Keratinocyte (primary cell): ENCODE measurements at regions not wholly inside any gene's neighbourhood (a gene's known extent, or its start where the extent isn't known, plus 50 kb on each side); places are given as distances from the start of the nearest gene placed in this dataset.

Experiments used
- DNase-seq: peaks from one replicate; pipeline ENCODE4 v3.0.0-alpha.2; 2011; ENCODE audit warnings: low read depth, missing footprints, low spot score
- FAIRE-seq: peaks from 2 replicates; lab custom pipeline; 2011; peaks lifted over from hg19 to GRCh38; lab: Jason Lieb, UNC
- H2AFZ ChIP-seq: 2 replicates; pipeline ENCODE4 v1.6.0; 2012; ENCODE audit warnings: low read length, control low read depth, inconsistent platforms; ENCODE audit not compliant: control insufficient read depth
- H3K27ac ChIP-seq: 2 replicates; pipeline ENCODE4 v1.5.1; 2011; ENCODE audit warnings: low read length; ENCODE audit not compliant: control insufficient read depth, insufficient read depth
- H3K27me3 ChIP-seq: 3 replicates; pipeline ENCODE4 v1.6.0; 2011; ENCODE audit warnings: low read length; ENCODE audit not compliant: control insufficient read depth, insufficient read depth; ENCODE audit errors: extremely low read depth
- H3K36me3 ChIP-seq, 2 experiments: 2 replicates in 1 of 2; 3 replicates in 1 of 2; pipeline ENCODE4 v1.5.1; 2011; ENCODE audit warnings: low read length in 2 of 2, mild to moderate bottlenecking in 1 of 2; ENCODE audit not compliant: control insufficient read depth in 2 of 2, insufficient read depth in 2 of 2; ENCODE audit errors: extremely low read depth in 1 of 2
- H3K4me1 ChIP-seq: 3 replicates; pipeline ENCODE4 v1.5.1; 2011; ENCODE audit warnings: low read length; ENCODE audit not compliant: control insufficient read depth, insufficient read depth; ENCODE audit errors: extremely low read depth
- H3K4me2 ChIP-seq: 3 replicates; pipeline ENCODE4 v1.6.0; 2011; ENCODE audit warnings: low read depth, low read length; ENCODE audit not compliant: control insufficient read depth, insufficient read depth; ENCODE audit errors: extremely low read depth
- H3K4me3 ChIP-seq, 3 experiments: fragments of 200-600 bp in 1 of 3; sonication (generic) in 1 of 3; 2 replicates in 2 of 3; 3 replicates in 1 of 3; pipeline ENCODE4 v1.5.1; 2011 to 2016; ENCODE audit warnings: low read length in 3 of 3, mild to moderate bottlenecking in 3 of 3, control low read depth in 2 of 3, inconsistent platforms in 1 of 3, low read depth in 1 of 3, mixed read lengths in 1 of 3, mixed run types in 1 of 3, moderate library complexity in 1 of 3; ENCODE audit not compliant: control insufficient read depth in 2 of 3, insufficient read depth in 2 of 3; ENCODE audit errors: extremely low read depth in 1 of 3
- H3K79me2 ChIP-seq: 2 replicates; pipeline ENCODE4 v1.6.0; 2012; ENCODE audit warnings: low read length; ENCODE audit not compliant: control insufficient read depth, insufficient read depth
- H3K9ac ChIP-seq: 3 replicates; pipeline ENCODE4 v1.6.0; 2011; ENCODE audit warnings: low read length; ENCODE audit not compliant: control insufficient read depth, insufficient read depth; ENCODE audit errors: extremely low read depth
- H3K9me1 ChIP-seq: 3 replicates; pipeline ENCODE4 v1.6.0; 2011; ENCODE audit warnings: low read length; ENCODE audit not compliant: control insufficient read depth, insufficient read depth; ENCODE audit errors: extremely low read depth
- H3K9me3 ChIP-seq: 2 replicates; pipeline ENCODE4 v1.5.1; 2012; ENCODE audit warnings: low read depth, low read length; ENCODE audit not compliant: control insufficient read depth
- H4K20me1 ChIP-seq: 3 replicates; pipeline ENCODE4 v1.6.0; 2011; ENCODE audit warnings: low read length; ENCODE audit not compliant: control insufficient read depth, insufficient read depth; ENCODE audit errors: extremely low read depth
- EZH2 ChIP-seq: IDR thresholded peaks from one replicate; pipeline ENCODE4 v1.6.1; 2012; ENCODE audit warnings: inconsistent platforms, mild to moderate bottlenecking, low read length, moderate library complexity
- dilution Hi-C: fragments of 300-500 bp; cut with MboI; formaldehyde crosslinking; loops from one replicate; pipeline ENCODE4 v1.7.0; 2020; ENCODE audit warnings: low sequenced_read_pairs; ENCODE audit not compliant: extremely low pct_ligation_motif_present
- TF ChIP-seq, protein P1 (sequence below), 3 experiments: IDR thresholded peaks in 1 of 3; conservative IDR thresholded peaks in 1 of 3; optimal IDR thresholded peaks in 1 of 3; 2 replicates in 2 of 3; 3 replicates in 1 of 3; pipeline versions ENCODE3 to v1.5.1; 2011; ENCODE audit warnings: low read length in 3 of 3, mild to moderate bottlenecking in 3 of 3, moderate library complexity in 2 of 3, control low read depth in 1 of 3, inconsistent platforms in 1 of 3; ENCODE audit not compliant: insufficient read depth in 2 of 3; ENCODE audit errors: extremely low read depth in 1 of 3

- Histone ChIP-seq H3K36me3 (no peaks in the 10 kb centered on the region), H3K4me2 (no peak overlapping the region), H3K9ac (no peak overlapping the region), H3K27me3 (peaks cover 1% of the 10 kb centered on the region), H3K79me2 (no peaks in the 10 kb centered on the region), H2AFZ (no peak overlapping the region), H3K9me3 (no peaks in the 10 kb centered on the region), H3K9me1 (no peaks in the 10 kb centered on the region), H4K20me1 (no peaks in the 10 kb centered on the region), H3K4me3 (no peak overlapping the region), H3K27ac (no peak overlapping the region), H3K4me1 (no peaks in the 10 kb centered on the region)
- dilution Hi-C loops, result no loop called here
- no peak for FAIRE-seq
- DNase-seq, result no peak
- TF ChIP-seq EZH2, result no peak
- TF ChIP-seq, protein P1, sequence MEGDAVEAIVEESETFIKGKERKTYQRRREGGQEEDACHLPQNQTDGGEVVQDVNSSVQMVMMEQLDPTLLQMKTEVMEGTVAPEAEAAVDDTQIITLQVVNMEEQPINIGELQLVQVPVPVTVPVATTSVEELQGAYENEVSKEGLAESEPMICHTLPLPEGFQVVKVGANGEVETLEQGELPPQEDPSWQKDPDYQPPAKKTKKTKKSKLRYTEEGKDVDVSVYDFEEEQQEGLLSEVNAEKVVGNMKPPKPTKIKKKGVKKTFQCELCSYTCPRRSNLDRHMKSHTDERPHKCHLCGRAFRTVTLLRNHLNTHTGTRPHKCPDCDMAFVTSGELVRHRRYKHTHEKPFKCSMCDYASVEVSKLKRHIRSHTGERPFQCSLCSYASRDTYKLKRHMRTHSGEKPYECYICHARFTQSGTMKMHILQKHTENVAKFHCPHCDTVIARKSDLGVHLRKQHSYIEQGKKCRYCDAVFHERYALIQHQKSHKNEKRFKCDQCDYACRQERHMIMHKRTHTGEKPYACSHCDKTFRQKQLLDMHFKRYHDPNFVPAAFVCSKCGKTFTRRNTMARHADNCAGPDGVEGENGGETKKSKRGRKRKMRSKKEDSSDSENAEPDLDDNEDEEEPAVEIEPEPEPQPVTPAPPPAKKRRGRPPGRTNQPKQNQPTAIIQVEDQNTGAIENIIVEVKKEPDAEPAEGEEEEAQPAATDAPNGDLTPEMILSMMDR (optimal IDR thresholded peaks at IDR 0.05 in 1 of 3, IDR thresholded peaks at IDR 0.05 in 1 of 3, conservative IDR thresholded peaks at IDR 0.05 in 1 of 3; ENCODE audit: extremely low read depth in 1 of 3, insufficient read depth in 2 of 3, low read length in 3 of 3), result no peak
Measured at GRCh38 chr6:71034563-71035345, 77.9 kb upstream of the B3GAT2 start.

DNA sequence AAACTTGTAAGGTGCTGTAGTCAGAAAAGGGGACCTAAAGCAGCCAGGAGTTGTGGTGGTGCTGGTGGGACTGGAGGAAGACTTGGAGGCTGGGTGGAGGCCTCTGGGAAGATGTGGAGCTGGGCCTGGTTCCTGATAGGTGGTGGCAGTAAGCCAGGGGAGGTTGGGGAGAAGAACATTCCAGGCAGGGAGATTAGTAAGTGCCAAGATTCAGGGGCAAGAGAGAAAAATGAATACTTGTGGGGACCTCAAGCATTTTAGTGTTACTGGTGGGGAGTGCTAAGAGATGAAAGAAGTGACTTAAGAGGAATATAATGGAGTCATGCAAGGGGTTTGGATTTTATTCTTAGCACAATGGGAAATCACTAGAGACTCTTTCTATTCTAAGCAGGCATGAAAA lies 79.0 kb upstream of the B3GAT2 start:
- Histone ChIP-seq H3K4me2 (no peak overlapping the region), H3K36me3 (no peaks in the 10 kb centered on the region), H2AFZ (no peak overlapping the region), H3K4me1 (no peaks in the 10 kb centered on the region), H4K20me1 (no peaks in the 10 kb centered on the region), H3K9me1 (no peaks in the 10 kb centered on the region), H3K27ac (no peak overlapping the region), H3K27me3 (peaks cover 4% of the 10 kb centered on the region), H3K4me3 (no peak overlapping the region), H3K9ac (no peak overlapping the region), H3K9me3 (no peaks in the 10 kb centered on the region), H3K79me2 (no peaks in the 10 kb centered on the region)
- DNase-seq (no peak), FAIRE-seq (no peak)
- TF ChIP-seq, protein P1 (optimal IDR thresholded peaks at IDR 0.05 in 1 of 3, IDR thresholded peaks at IDR 0.05 in 1 of 3, conservative IDR thresholded peaks at IDR 0.05 in 1 of 3; ENCODE audit: extremely low read depth in 1 of 3, insufficient read depth in 2 of 3, low read length in 3 of 3), result no peak
- no peak for TF ChIP-seq EZH2
- dilution Hi-C loops, result no loop called here
